ENCODE measurements at regions not wholly inside any gene's neighbourhood (a gene's known extent, or its start where the extent isn't known, plus 50 kb on each side); places are given as distances from the start of the nearest gene placed in this dataset.

- no peak for TF ChIP-seq CTCF (IDR thresholded peaks at IDR 0.05)
- no peak for TF ChIP-seq EZH2 (IDR thresholded peaks at IDR 0.05)
These were observed 130.0 kb upstream of the MAP9 start for GRCh38 chr4:155506745-155507144.

All from neural progenitor cell (in vitro differentiated cells).